Testis (tissue), 2 donors: ENCODE measurements at regions not wholly inside any gene's neighbourhood (a gene's known extent, or its start where the extent isn't known, plus 50 kb on each side); places are given as distances from the start of the nearest gene placed in this dataset.

Source experiments
- DNase-seq: peaks from one replicate; pipeline ENCODE4 v3.0.0-alpha.2; 2019
- H3K27ac ChIP-seq, 2 donors: fragments of 200-600 bp; sonication (generic); one replicate each; pipeline ENCODE4 v1.5.1; 2019
- H3K27me3 ChIP-seq: fragments of 200-600 bp; sonication (generic); one replicate; pipeline ENCODE4 v1.5.1; 2019
- H3K36me3 ChIP-seq: fragments of 200-600 bp; sonication (generic); one replicate; pipeline ENCODE4 v1.5.1; 2017; ENCODE audit warnings: low read depth; ENCODE audit errors: missing control alignments
- H3K4me1 ChIP-seq: fragments of 200-600 bp; sonication (generic); one replicate; pipeline ENCODE4 v1.5.1; 2019
- H3K4me3 ChIP-seq, 2 donors: fragments of 200-600 bp; sonication (generic); one replicate each; pipeline ENCODE4 v1.5.1; 2017 to 2019
- H3K9me3 ChIP-seq: fragments of 200-600 bp; sonication (generic); one replicate; pipeline ENCODE4 v1.5.1; 2017
- CTCF ChIP-seq, 3 experiments: fragments of 450-650 bp in 2 of 3; fragments of 200-600 bp in 1 of 3; sonication (generic) in 1 of 3; IDR thresholded peaks; one replicate each; pipeline ENCODE4 v1.5.1; 2016 to 2019; ENCODE audit warnings: antibody characterized with exemption in 3 of 3, mild to moderate bottlenecking in 2 of 3, moderate library complexity in 1 of 3
- POLR2A ChIP-seq: fragments of 450-650 bp; IDR thresholded peaks from one replicate; pipeline ENCODE4 v1.6.1; 2017; ENCODE audit warnings: antibody characterized with exemption, mild to moderate bottlenecking, moderate library complexity
- WGBS, 2 donors: methylation state at CpG; one replicate each; pipeline ENCODE4 v1.1.5; 2018; 5-methylcytosine and 5-hydroxymethylcytosine counted together
- intact Hi-C: fragments of 100-400 bp; cut with DNase I; formaldehyde crosslinking; loops from one replicate; pipeline ENCODE4 v1.15.1; 2023; ENCODE audit warnings: low total_unique reads

GRCh38 chr2:198953328-198953727 is 504.4 kb downstream of the SATB2 start:
- no peak overlapping the region for H3K4me3 ChIP-seq
- intact Hi-C loops: no loop called here
- H3K27ac ChIP-seq: no peak overlapping the region
- no peaks in the 10 kb centered on the region for H3K4me1 ChIP-seq
- no peaks in the 10 kb centered on the region for H3K27me3 ChIP-seq
- no peak for DNase-seq
- H3K36me3 ChIP-seq: no peaks in the 10 kb centered on the region
- H3K9me3 ChIP-seq: no peaks in the 10 kb centered on the region
- no peak for TF ChIP-seq POLR2A
- no peak for TF ChIP-seq CTCF (IDR thresholded peaks at IDR 0.05)

- no peaks in the 10 kb centered on the region for H3K4me1 ChIP-seq
- TF ChIP-seq POLR2A: no peak
- TF ChIP-seq CTCF (IDR thresholded peaks at IDR 0.05): no peak
- H3K4me3 ChIP-seq: no peak overlapping the region
- no peaks in the 10 kb centered on the region for H3K27me3 ChIP-seq
- H3K9me3 ChIP-seq: no peaks in the 10 kb centered on the region
- H3K36me3 ChIP-seq: no peaks in the 10 kb centered on the region
- intact Hi-C loops: no loop called here
- DNase-seq: no peak
- H3K27ac ChIP-seq: no peak overlapping the region
Measured at GRCh38 chr2:198950803-198951202, 506.9 kb downstream of the SATB2 start.

- Histone ChIP-seq H3K9me3 (no peaks in the 10 kb centered on the region), H3K4me3 (no peak overlapping the region), H3K4me1 (no peaks in the 10 kb centered on the region), H3K27me3 (no peaks in the 10 kb centered on the region), H3K36me3 (no peaks in the 10 kb centered on the region), H3K27ac (no peak overlapping the region)
- no peak for DNase-seq
- 65 to 81% methylated on average over 3 of the region's 3 CpGs for WGBS, 2 donors
- intact Hi-C loops: no loop called here
- TF ChIP-seq POLR2A: no peak
- TF ChIP-seq CTCF (IDR thresholded peaks at IDR 0.05): no peak
Measured at GRCh38 chr2:198945496-198945895, 512.2 kb downstream of the SATB2 start.

GRCh38 chr2:198930170-198930569 is 527.6 kb downstream of the SATB2 start:
- Histone ChIP-seq H3K27ac (no peak overlapping the region), H3K4me1 (no peaks in the 10 kb centered on the region), H3K4me3 (no peak overlapping the region), H3K9me3 (no peaks in the 10 kb centered on the region), H3K27me3 (no peaks in the 10 kb centered on the region), H3K36me3 (no peaks in the 10 kb centered on the region)
- intact Hi-C loops: no loop called here
- DNase-seq: no peak
- TF ChIP-seq CTCF (IDR thresholded peaks at IDR 0.05): no peak
- no peak for TF ChIP-seq POLR2A

- intact Hi-C loops: no loop called here
- H3K4me1 ChIP-seq: no peaks in the 10 kb centered on the region
- 59 to 66% methylated on average over 3 of the region's 3 CpGs for WGBS, 2 donors
- no peak for DNase-seq
- no peaks in the 10 kb centered on the region for H3K9me3 ChIP-seq
- no peaks in the 10 kb centered on the region for H3K36me3 ChIP-seq
- H3K4me3 ChIP-seq: no peak overlapping the region
- TF ChIP-seq POLR2A: no peak
- TF ChIP-seq CTCF (IDR thresholded peaks at IDR 0.05): no peak
- no peaks in the 10 kb centered on the region for H3K27me3 ChIP-seq
- no peak overlapping the region for H3K27ac ChIP-seq
Measured at GRCh38 chr2:198928026-198928425, 529.7 kb downstream of the SATB2 start.
